GM12872 (cell line): ENCODE measurements at regions not wholly inside any gene's neighbourhood (a gene's known extent, or its start where the extent isn't known, plus 50 kb on each side); places are given as distances from the start of the nearest gene placed in this dataset.

ENCODE experiments used
- TF ChIP-seq, protein P1 (sequence below): IDR thresholded peaks from 3 replicates; pipeline ENCODE4 v1.5.1; 2011; ENCODE audit warnings: low read depth, mild to moderate bottlenecking, low read length, moderate library complexity; ENCODE audit not compliant: insufficient read depth

DNA sequence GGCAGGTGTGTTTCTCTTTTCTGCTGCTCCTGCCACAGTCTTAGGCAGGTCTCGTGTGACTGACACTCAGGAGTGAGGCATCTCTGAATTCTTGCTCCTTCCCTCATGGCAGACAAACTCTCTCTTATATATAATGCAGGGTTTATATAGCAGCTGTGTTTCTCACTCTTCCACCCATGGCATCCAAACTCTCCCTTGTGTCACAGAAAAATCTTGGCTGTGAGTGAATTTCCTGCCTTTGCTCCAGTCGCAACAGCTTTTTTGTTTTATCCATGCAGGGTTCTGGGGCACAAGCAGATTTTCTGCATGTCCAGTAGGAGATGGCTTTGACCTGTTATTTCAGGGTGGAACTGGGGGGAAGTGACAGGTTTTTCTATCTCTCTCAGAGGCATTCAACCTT, 1275.5 kb downstream of the ADGRL3 start:
- TF ChIP-seq, protein P1, sequence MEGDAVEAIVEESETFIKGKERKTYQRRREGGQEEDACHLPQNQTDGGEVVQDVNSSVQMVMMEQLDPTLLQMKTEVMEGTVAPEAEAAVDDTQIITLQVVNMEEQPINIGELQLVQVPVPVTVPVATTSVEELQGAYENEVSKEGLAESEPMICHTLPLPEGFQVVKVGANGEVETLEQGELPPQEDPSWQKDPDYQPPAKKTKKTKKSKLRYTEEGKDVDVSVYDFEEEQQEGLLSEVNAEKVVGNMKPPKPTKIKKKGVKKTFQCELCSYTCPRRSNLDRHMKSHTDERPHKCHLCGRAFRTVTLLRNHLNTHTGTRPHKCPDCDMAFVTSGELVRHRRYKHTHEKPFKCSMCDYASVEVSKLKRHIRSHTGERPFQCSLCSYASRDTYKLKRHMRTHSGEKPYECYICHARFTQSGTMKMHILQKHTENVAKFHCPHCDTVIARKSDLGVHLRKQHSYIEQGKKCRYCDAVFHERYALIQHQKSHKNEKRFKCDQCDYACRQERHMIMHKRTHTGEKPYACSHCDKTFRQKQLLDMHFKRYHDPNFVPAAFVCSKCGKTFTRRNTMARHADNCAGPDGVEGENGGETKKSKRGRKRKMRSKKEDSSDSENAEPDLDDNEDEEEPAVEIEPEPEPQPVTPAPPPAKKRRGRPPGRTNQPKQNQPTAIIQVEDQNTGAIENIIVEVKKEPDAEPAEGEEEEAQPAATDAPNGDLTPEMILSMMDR: no peak

DNA sequence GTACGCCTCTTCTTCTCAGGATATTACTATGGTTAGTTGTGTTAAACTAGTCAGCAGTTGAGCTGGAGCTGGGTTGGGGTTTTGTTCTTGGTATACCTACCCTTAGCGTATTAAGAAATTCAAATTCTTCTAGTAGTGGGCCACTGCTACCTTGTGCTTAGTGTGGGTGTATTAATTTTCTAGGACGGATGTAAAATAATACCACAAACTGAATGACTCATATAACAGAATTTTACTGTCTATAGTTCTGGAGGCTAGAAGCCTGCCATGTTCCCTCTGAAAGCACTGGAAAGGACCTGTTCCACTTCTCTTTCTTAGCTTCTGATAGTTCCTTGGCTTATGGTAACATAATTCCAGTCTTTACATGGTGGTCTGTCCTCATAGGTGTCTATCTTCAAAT, 1274.7 kb downstream of the ADGRL3 start:
- TF ChIP-seq, protein P1: no peak

DNA sequence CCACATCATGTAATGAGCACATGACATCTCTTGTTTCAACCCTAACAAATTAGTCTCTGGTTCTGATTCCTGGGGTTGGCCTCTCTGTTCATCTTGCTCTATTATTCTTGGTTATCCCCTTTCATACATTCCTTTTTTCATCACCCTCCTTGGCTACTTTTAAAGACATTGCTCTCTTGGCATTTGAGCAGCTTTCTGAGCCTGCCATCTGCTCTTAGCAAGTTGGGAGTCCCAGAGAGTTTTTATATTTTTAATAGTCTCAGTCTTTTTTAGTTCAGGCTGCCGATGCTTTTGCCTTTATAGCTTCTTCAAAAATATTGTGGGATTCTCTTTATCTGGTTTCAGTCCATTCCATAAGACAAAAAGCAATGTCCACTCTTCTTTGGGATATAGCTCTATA, 1270.9 kb downstream of the ADGRL3 start:
- TF ChIP-seq, protein P1: no peak

DNA sequence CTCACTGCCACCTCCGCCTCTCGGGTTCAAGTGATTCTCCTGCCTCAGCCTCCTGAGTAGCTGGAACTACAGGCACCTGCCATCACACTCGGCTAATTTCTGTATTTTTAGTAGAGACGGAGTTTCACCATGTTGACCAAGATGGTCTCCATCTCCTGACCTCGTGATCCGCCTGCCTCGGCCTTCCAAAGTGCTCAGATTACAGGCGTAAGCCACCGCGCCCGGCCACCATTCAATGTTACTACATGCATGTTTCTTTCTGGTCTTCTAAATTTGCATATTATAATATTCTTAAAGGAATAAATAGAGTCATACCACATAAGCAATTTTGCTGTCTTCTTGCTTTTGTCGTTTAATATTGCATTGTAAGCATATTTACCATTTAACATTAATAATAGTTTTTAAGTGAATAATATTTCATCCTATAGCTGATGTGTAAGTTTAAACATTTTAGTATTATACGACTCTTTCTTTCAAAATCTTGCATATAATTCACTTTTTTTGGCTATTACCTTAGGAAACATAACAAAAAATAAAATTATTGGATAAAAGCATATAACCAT, 1270.4 kb downstream of the ADGRL3 start:
- TF ChIP-seq, protein P1: no peak

DNA sequence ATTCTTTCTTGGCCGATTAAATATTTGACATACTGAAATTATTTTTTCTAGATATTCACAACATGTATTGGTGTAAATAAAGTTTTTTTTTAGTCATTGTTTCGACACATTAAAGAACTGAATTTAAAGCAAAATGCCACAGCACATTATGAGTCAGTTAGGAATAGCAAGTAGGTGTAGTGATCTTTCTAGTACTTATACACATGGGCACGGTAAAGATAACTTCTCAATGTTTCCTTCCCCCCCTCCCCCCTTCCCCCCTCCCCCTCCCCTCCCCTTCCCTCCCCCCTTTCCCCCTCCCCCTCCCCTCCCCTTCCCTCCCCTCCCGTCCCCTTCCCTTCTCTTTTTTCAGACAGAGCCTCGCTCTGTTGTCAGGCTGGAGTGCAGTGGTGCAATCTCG, 1269.9 kb downstream of the ADGRL3 start:
- TF ChIP-seq, protein P1: no peak

DNA sequence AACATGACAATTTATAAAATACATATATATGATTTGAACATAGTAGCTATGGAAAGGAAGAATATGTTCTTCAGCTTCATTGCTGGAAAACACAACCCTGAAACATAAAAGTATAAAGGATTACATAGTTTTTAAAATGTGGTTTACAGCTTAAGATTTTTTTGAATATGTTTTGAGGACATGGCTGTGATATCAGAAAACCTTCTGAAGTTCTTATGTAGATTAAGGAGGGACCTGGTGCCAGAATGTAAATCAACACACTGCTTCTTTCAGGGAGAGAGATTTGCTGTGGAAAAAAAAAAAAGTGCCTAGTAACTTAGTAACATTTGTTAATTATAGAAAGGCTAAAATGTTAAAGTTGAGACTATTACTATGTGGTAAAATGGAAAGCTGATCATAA, 1261.8 kb downstream of the ADGRL3 start:
- TF ChIP-seq, protein P1: no peak

DNA sequence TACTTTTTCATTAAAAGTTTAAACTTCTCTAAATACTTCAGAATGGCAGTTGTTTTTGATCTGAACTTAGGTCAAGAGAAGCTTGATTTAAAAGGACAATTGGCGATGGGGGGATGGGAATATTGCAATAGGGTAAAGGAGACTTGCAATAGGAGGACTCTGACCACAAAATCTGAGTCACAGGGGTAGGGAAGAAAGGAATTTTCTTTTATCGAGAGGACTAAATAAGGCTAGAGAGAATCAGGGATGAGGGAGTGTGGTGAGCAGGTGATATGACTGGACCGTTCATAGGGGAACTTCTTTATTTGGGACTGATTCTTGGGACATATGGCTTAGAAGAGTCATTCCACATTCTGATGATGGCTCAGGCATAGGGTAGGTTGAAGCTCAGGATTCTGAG, 1260.2 kb downstream of the ADGRL3 start:
- TF ChIP-seq, protein P1: no peak
